ENCODE measurements at regions not wholly inside any gene's neighbourhood (a gene's known extent, or its start where the extent isn't known, plus 50 kb on each side); places are given as distances from the start of the nearest gene placed in this dataset.

GRCh38 chr2:196435189-196435588 lies 204.3 kb upstream of the CCDC150 start:
- no peaks in the 10 kb centered on the region for H3K79me2 ChIP-seq (ENCODE audit: insufficient read depth, low read length)
- H3K9me3 ChIP-seq (ENCODE audit: low read length) = no peaks in the 10 kb centered on the region
- no peak overlapping the region for H3K4me2 ChIP-seq (ENCODE audit: low read length)
- TF ChIP-seq EZH2 (IDR thresholded peaks at IDR 0.05; ENCODE audit: borderline replicate concordance, low read length) = no peak
- no peak for TF ChIP-seq CTCF (IDR thresholded peaks at IDR 0.05; ENCODE audit: low read length)
- H3K4me3 ChIP-seq (ENCODE audit: low read depth, low read length, poor library complexity, severe bottlenecking) = no peak overlapping the region
- no peak overlapping the region for H3K27ac ChIP-seq (ENCODE audit: low read depth, low read length, poor library complexity, severe bottlenecking)
- no peaks in the 10 kb centered on the region for H3K9me2 ChIP-seq (ENCODE audit: low read depth, low read length)
- H3K36me3 ChIP-seq (ENCODE audit: insufficient read depth, low read length) = no peaks in the 10 kb centered on the region
- no peaks in the 10 kb centered on the region for H3F3A ChIP-seq (ENCODE audit: insufficient read depth, low read length)
- H4K20me1 ChIP-seq (ENCODE audit: insufficient read depth, low read length) = no peaks in the 10 kb centered on the region
- H2AFZ ChIP-seq (ENCODE audit: low read length) = no peak overlapping the region
- no peaks in the 10 kb centered on the region for H3K4me1 ChIP-seq (ENCODE audit: insufficient read depth, low read length, severe bottlenecking)
- H3K9ac ChIP-seq (ENCODE audit: low read length) = no peak overlapping the region
- no peaks in the 10 kb centered on the region for H3K27me3 ChIP-seq (ENCODE audit: insufficient read depth, low read length)

GRCh38 chr2:196437626-196438025 lies 201.9 kb upstream of the CCDC150 start:
- H3K9me2 ChIP-seq (ENCODE audit: low read depth, low read length) = no peaks in the 10 kb centered on the region
- H3K27ac ChIP-seq (ENCODE audit: low read depth, low read length, poor library complexity, severe bottlenecking) = no peak overlapping the region
- H3K27me3 ChIP-seq (ENCODE audit: insufficient read depth, low read length) = no peaks in the 10 kb centered on the region
- H3K79me2 ChIP-seq (ENCODE audit: insufficient read depth, low read length) = no peaks in the 10 kb centered on the region
- no peak overlapping the region for H3K9ac ChIP-seq (ENCODE audit: low read length)
- H3K4me2 ChIP-seq (ENCODE audit: low read length) = no peak overlapping the region
- no peaks in the 10 kb centered on the region for H3K36me3 ChIP-seq (ENCODE audit: insufficient read depth, low read length)
- H3K9me3 ChIP-seq (ENCODE audit: low read length) = no peaks in the 10 kb centered on the region
- H3K4me1 ChIP-seq (ENCODE audit: insufficient read depth, low read length, severe bottlenecking) = no peaks in the 10 kb centered on the region
- TF ChIP-seq CTCF (IDR thresholded peaks at IDR 0.05; ENCODE audit: low read length) (no peak), EZH2 (IDR thresholded peaks at IDR 0.05; ENCODE audit: borderline replicate concordance, low read length) (no peak)
- no peaks in the 10 kb centered on the region for H4K20me1 ChIP-seq (ENCODE audit: insufficient read depth, low read length)
- H3F3A ChIP-seq (ENCODE audit: insufficient read depth, low read length) = no peaks in the 10 kb centered on the region
- H3K4me3 ChIP-seq (ENCODE audit: low read depth, low read length, poor library complexity, severe bottlenecking) = no peak overlapping the region
- no peak overlapping the region for H2AFZ ChIP-seq (ENCODE audit: low read length)

GRCh38 chr2:196439760-196440159 lies 199.8 kb upstream of the CCDC150 start:
- H3K9ac ChIP-seq (ENCODE audit: low read length) = no peak overlapping the region
- no peak overlapping the region for H3K27ac ChIP-seq (ENCODE audit: low read depth, low read length, poor library complexity, severe bottlenecking)
- no peaks in the 10 kb centered on the region for H4K20me1 ChIP-seq (ENCODE audit: insufficient read depth, low read length)
- H3K36me3 ChIP-seq (ENCODE audit: insufficient read depth, low read length) = no peaks in the 10 kb centered on the region
- no peaks in the 10 kb centered on the region for H3K27me3 ChIP-seq (ENCODE audit: insufficient read depth, low read length)
- H3K79me2 ChIP-seq (ENCODE audit: insufficient read depth, low read length) = no peaks in the 10 kb centered on the region
- H3K9me2 ChIP-seq (ENCODE audit: low read depth, low read length) = no peaks in the 10 kb centered on the region
- TF ChIP-seq EZH2 (IDR thresholded peaks at IDR 0.05; ENCODE audit: borderline replicate concordance, low read length) (no peak), CTCF (IDR thresholded peaks at IDR 0.05; ENCODE audit: low read length) (no peak)
- H2AFZ ChIP-seq (ENCODE audit: low read length) = no peak overlapping the region
- no peak overlapping the region for H3K4me3 ChIP-seq (ENCODE audit: low read depth, low read length, poor library complexity, severe bottlenecking)
- H3K9me3 ChIP-seq (ENCODE audit: low read length) = no peaks in the 10 kb centered on the region
- no peaks in the 10 kb centered on the region for H3F3A ChIP-seq (ENCODE audit: insufficient read depth, low read length)
- no peak overlapping the region for H3K4me2 ChIP-seq (ENCODE audit: low read length)
- H3K4me1 ChIP-seq (ENCODE audit: insufficient read depth, low read length, severe bottlenecking) = no peaks in the 10 kb centered on the region

All from OCI-LY1 (cell line).